Dendritic cell treated with granulocyte-macrophage colony-stimulating factor and Interleukin-4, amounts not matched to agents 40 ng/mL and 50 ng/mL, for 4 days (primary cell): ENCODE measurements at regions not wholly inside any gene's neighbourhood (a gene's known extent, or its start where the extent isn't known, plus 50 kb on each side); places are given as distances from the start of the nearest gene placed in this dataset.

ENCODE experiments used
- H3K27ac Mint-ChIP-seq: one replicate; pipeline ENCODE4 v1.8.0; 2022; ENCODE audit warnings: mild to moderate bottlenecking, mixed read lengths
- H3K27me3 Mint-ChIP-seq: one replicate; pipeline ENCODE4 v1.8.0; 2022; ENCODE audit warnings: mild to moderate bottlenecking, mixed read lengths
- H3K36me3 Mint-ChIP-seq: one replicate; pipeline ENCODE4 v1.8.0; 2022; ENCODE audit warnings: low read depth, mixed read lengths
- H3K4me1 Mint-ChIP-seq: one replicate; pipeline ENCODE4 v1.8.0; 2022; ENCODE audit warnings: low read depth, mixed read lengths
- H3K4me3 Mint-ChIP-seq: one replicate; pipeline ENCODE4 v1.8.0; 2022; ENCODE audit warnings: mild to moderate bottlenecking, moderate library complexity, mixed read lengths
- H3K9me3 Mint-ChIP-seq: one replicate; pipeline ENCODE4 v1.8.0; 2022; ENCODE audit warnings: mixed read lengths
- intact Hi-C: fragments of 100-400 bp; cut with micrococcal nuclease; formaldehyde crosslinking; loops from one replicate; pipeline ENCODE4 v1.15.0; 2022

GRCh38 chr20:60224914-60225313 is 266.7 kb downstream of the CDH26 start:
- intact Hi-C loops, result loop anchor here (5.0 kb wide), 1 partner anchor 37 kb away; no protein-coding TSS in a partner anchor
- Mint-ChIP-seq H3K27ac (no peak overlapping the region), H3K9me3 (peaks cover 6% of the 10 kb centered on the region), H3K36me3 (no peaks in the 10 kb centered on the region), H3K4me1 (peaks cover 37% of the 10 kb centered on the region), H3K27me3 (no peaks in the 10 kb centered on the region), H3K4me3 (no peak overlapping the region)

GRCh38 chr20:60228255-60228654 is 270.0 kb downstream of the CDH26 start:
- Mint-ChIP-seq H3K4me1 (peaks cover 40% of the 10 kb centered on the region), H3K27ac (peak overlapping the region; percentile 72), H3K9me3 (peaks cover 16% of the 10 kb centered on the region), H3K4me3 (no peak overlapping the region), H3K27me3 (no peaks in the 10 kb centered on the region), H3K36me3 (no peaks in the 10 kb centered on the region)
- intact Hi-C loops, result loop anchor here (5.0 kb wide), 1 partner anchor 34 kb away; no protein-coding TSS in a partner anchor

DNA sequence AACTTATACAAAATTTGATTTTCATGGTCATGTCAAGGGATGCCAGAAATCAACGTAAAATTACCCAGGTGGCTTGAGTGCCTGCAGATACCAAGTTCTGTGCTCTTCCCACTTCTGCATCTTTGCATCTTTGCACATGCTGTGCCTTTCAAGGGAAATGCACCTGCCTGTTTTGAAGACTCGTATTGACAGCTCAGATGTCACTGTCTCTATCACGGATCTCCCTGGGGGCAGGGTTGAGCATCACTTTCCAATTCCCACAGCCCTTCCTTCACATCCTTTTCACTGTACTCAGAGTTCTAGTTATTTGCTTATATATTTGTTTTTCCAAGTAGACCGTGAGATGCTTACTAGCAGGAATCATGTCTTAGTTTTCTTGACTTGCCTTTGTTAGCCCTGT is 274.2 kb downstream of the CDH26 start:
- intact Hi-C loops, result no loop called here
- H3K27me3 Mint-ChIP-seq, result no peaks in the 10 kb centered on the region
- H3K4me3 Mint-ChIP-seq, result no peak overlapping the region
- peaks cover 16% of the 10 kb centered on the region for H3K9me3 Mint-ChIP-seq
- H3K4me1 Mint-ChIP-seq, result peaks cover 29% of the 10 kb centered on the region
- H3K36me3 Mint-ChIP-seq, result no peaks in the 10 kb centered on the region
- H3K27ac Mint-ChIP-seq, result no peak overlapping the region

DNA sequence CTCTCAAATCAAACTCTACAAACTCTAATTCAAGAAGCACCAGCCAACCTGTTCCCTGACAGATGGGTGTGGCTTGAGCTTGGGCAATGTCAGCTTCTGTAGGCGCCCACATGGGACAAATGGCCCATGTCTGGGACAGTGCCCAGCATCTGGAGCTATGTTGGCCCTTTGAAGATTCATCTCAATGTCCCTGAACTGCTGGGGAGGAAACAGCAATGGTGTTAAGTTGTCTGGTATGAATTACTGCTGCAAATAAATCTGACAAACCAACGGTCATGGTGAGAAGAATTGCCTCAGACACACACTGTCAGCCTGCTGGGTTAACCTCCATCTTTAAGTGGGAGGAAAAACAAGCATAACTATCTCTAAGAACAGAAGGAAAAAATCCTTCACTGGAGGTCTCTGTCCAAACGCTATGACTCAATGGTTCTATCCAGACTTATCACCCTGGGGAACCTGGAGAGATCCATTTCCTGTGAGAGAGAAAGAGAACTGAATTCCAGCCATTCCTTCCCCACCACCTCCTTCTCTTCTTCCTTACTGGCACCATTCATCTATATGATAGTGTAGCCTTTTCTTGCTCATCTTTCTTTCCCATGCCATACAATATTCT is 274.9 kb downstream of the CDH26 start:
- no peak overlapping the region for H3K27ac Mint-ChIP-seq
- H3K36me3 Mint-ChIP-seq, result no peaks in the 10 kb centered on the region
- no peak overlapping the region for H3K4me3 Mint-ChIP-seq
- H3K4me1 Mint-ChIP-seq, result peaks cover 21% of the 10 kb centered on the region
- H3K9me3 Mint-ChIP-seq, result peaks cover 23% of the 10 kb centered on the region
- intact Hi-C loops, result no loop called here
- no peaks in the 10 kb centered on the region for H3K27me3 Mint-ChIP-seq

- intact Hi-C loops, result no loop called here
- H3K27me3 Mint-ChIP-seq, result no peaks in the 10 kb centered on the region
- no peak overlapping the region for H3K4me3 Mint-ChIP-seq
- peaks cover 7% of the 10 kb centered on the region for H3K9me3 Mint-ChIP-seq
- H3K4me1 Mint-ChIP-seq, result peaks cover 6% of the 10 kb centered on the region
- H3K27ac Mint-ChIP-seq, result no peak overlapping the region
- no peaks in the 10 kb centered on the region for H3K36me3 Mint-ChIP-seq
Observed at GRCh38 chr20:60236613-60237012, 278.4 kb downstream of the CDH26 start.

- H3K27me3 Mint-ChIP-seq, result no peaks in the 10 kb centered on the region
- no peak overlapping the region for H3K27ac Mint-ChIP-seq
- H3K36me3 Mint-ChIP-seq, result no peaks in the 10 kb centered on the region
- H3K9me3 Mint-ChIP-seq, result peaks cover 7% of the 10 kb centered on the region
- H3K4me3 Mint-ChIP-seq, result no peak overlapping the region
- intact Hi-C loops, result no loop called here
- H3K4me1 Mint-ChIP-seq, result peaks cover 6% of the 10 kb centered on the region
Observed at GRCh38 chr20:60237981-60238380, 279.8 kb downstream of the CDH26 start.

DNA sequence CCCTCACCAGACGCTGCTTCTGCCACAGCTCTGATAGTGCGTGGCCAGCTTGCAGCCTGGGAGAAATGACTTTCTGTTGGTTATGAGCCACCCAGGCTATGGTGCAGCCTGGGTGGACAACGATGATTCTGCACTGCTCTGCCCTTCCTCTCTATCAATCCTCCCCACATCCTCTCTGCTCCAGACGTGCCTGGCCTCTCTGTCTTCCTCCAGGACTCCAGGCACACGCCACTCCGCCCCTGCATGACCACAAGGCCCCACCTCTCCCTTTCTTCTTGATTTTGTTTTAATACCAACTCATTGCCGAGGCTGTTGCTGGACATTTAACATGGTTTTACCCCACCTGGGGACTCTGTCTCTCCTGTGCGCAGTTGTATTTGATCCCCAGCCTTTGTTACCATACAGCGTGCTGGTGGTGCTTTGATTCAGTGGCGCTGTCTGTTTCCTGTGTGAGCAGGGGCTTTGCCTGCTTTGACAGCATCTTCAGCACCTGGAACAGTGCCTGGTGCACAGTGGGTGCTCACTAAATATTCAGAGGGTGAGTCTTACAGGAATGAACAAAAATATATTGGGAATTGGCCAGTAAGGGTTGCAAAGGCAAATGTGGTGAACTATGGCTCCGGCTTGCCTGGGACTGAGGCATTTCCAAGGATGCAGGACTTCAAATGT is 280.9 kb downstream of the CDH26 start:
- H3K27ac Mint-ChIP-seq, result no peak overlapping the region
- intact Hi-C loops, result no loop called here
- H3K36me3 Mint-ChIP-seq, result no peaks in the 10 kb centered on the region
- peaks cover 7% of the 10 kb centered on the region for H3K9me3 Mint-ChIP-seq
- no peaks in the 10 kb centered on the region for H3K27me3 Mint-ChIP-seq
- peaks cover 6% of the 10 kb centered on the region for H3K4me1 Mint-ChIP-seq
- H3K4me3 Mint-ChIP-seq, result no peak overlapping the region

GRCh38 chr20:60239956-60240355 is 281.7 kb downstream of the CDH26 start:
- no peak overlapping the region for H3K4me3 Mint-ChIP-seq
- intact Hi-C loops, result no loop called here

GRCh38 chr20:60240415-60240814 is 282.2 kb downstream of the CDH26 start:
- no peak overlapping the region for H3K4me3 Mint-ChIP-seq
- H3K9me3 Mint-ChIP-seq, result peaks cover 7% of the 10 kb centered on the region
- no peak overlapping the region for H3K27ac Mint-ChIP-seq
- H3K27me3 Mint-ChIP-seq, result no peaks in the 10 kb centered on the region
- intact Hi-C loops, result no loop called here
- no peaks in the 10 kb centered on the region for H3K36me3 Mint-ChIP-seq
- H3K4me1 Mint-ChIP-seq, result peaks cover 6% of the 10 kb centered on the region

More at GRCh38 chr20:60239956-60240355, 281.7 kb downstream of the CDH26 start:
- H3K27me3 Mint-ChIP-seq, result no peaks in the 10 kb centered on the region
- H3K27ac Mint-ChIP-seq, result no peak overlapping the region
- no peaks in the 10 kb centered on the region for H3K36me3 Mint-ChIP-seq
- peaks cover 6% of the 10 kb centered on the region for H3K4me1 Mint-ChIP-seq
- H3K9me3 Mint-ChIP-seq, result peaks cover 7% of the 10 kb centered on the region

GRCh38 chr20:60240986-60241385 is 282.8 kb downstream of the CDH26 start:
- H3K9me3 Mint-ChIP-seq, result peaks cover 7% of the 10 kb centered on the region
- H3K27me3 Mint-ChIP-seq, result no peaks in the 10 kb centered on the region
- no peak overlapping the region for H3K4me3 Mint-ChIP-seq
- intact Hi-C loops, result no loop called here
- H3K4me1 Mint-ChIP-seq, result peaks cover 6% of the 10 kb centered on the region
- H3K27ac Mint-ChIP-seq, result no peak overlapping the region
- H3K36me3 Mint-ChIP-seq, result no peaks in the 10 kb centered on the region

DNA sequence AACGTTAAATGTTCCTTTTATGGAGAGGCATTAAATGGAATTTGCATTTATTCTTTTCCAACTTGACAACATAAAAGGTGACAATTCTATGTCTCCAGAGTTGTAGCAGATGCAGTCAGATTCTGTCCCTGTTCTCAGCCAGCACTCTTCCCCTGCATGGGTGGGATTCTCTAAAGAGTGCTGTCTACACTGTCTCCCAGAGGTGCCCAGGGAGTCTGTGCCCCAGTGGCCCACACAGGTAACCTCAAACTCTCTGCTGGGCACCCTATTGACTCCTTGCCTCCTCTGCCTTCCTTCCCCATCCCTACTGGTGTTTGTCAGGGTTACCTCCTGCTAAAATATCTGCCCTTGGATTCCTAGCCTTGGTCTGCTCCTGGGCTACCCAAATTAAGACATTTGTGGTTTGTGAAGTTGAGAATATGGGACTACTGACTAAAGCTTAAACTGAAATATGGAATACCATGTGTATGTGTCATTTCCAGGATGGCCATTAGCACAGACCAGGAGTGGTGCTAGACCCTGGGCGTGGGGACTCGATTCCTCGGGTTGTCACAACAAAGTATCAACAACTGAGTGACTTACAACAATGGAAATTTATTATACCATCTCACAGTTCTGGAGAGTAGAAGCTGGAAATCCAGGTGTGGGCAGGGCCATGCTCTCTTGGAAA is 284.7 kb downstream of the CDH26 start:
- Mint-ChIP-seq H3K27me3 (no peaks in the 10 kb centered on the region), H3K36me3 (no peaks in the 10 kb centered on the region), H3K9me3 (peaks cover under 1% of the 10 kb centered on the region), H3K4me1 (peaks cover 6% of the 10 kb centered on the region), H3K27ac (no peak overlapping the region), H3K4me3 (no peak overlapping the region)
- intact Hi-C loops, result no loop called here

DNA sequence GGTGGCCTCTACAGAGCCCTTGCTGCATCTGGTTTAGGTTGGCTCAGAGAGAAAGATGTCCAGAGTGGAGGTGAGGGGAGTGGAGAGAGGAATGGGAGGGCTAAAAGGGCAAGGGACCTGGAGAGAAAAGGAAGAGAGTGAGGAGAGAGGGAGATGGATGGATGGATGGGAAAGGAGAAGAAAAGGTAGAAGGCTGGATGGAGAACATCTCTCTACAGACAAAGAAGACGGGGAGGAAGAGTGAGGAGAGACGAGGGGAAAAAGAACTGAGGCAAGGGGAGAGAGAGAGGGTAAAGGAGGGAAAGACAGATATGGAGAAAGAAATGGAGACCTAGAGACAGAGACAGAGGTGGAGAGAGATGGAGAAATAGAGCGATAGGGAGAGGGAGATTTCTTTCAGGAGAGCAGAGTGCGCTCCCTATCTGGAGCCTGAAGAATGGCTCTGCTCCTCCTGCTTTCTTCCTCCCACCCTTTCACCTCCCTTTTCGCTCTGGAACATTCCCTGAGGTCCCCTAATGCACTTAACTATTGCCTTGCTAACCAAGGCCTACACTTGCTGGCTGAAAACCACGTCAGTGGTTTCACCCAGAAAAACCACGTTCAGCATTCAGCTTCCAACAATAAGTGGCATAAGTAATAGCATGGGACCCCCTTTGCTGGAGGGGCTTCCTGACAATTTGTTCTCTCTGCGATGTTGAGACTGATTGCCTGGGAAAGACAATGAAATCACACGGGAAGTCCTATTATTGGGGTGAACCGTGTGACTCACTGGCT is 286.3 kb downstream of the CDH26 start:
- no peaks in the 10 kb centered on the region for H3K9me3 Mint-ChIP-seq
- no peaks in the 10 kb centered on the region for H3K4me1 Mint-ChIP-seq
- no peak overlapping the region for H3K4me3 Mint-ChIP-seq
- intact Hi-C loops, result no loop called here
- H3K27me3 Mint-ChIP-seq, result no peaks in the 10 kb centered on the region
- H3K36me3 Mint-ChIP-seq, result no peaks in the 10 kb centered on the region
- H3K27ac Mint-ChIP-seq, result no peak overlapping the region

DNA sequence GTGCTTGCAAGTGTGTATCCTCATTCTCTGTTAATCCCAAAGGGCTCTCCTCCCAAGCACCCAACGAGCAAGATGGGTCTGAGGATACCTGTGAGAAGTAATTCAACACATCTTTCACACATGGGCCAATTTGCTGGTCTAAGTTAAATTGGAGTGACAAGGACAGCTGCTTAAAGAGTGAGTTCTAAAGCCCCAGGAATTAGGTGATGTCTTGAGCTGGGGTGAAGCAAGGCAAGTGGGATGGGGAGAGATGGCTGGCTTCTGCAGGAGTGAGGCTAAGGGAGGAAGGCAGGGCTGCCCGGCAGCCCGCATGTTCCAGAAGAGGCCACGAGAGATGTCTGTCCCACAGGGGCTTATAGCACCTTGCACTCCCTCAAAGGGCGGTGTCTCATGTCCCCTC is 288.5 kb downstream of the CDH26 start:
- H3K4me3 Mint-ChIP-seq, result no peak overlapping the region
- no peak overlapping the region for H3K27ac Mint-ChIP-seq
- no peaks in the 10 kb centered on the region for H3K36me3 Mint-ChIP-seq
- H3K4me1 Mint-ChIP-seq, result no peaks in the 10 kb centered on the region
- intact Hi-C loops, result no loop called here
- H3K9me3 Mint-ChIP-seq, result no peaks in the 10 kb centered on the region
- no peaks in the 10 kb centered on the region for H3K27me3 Mint-ChIP-seq

- Mint-ChIP-seq H3K4me3 (no peak overlapping the region), H3K27me3 (no peaks in the 10 kb centered on the region), H3K9me3 (no peaks in the 10 kb centered on the region), H3K27ac (no peak overlapping the region), H3K4me1 (no peaks in the 10 kb centered on the region), H3K36me3 (no peaks in the 10 kb centered on the region)
- intact Hi-C loops, result no loop called here
Observed at GRCh38 chr20:60249436-60249835, 291.2 kb downstream of the CDH26 start.
